Adrenal gland (tissue), 9 donors: ENCODE measurements at regions not wholly inside any gene's neighbourhood (a gene's known extent, or its start where the extent isn't known, plus 50 kb on each side); places are given as distances from the start of the nearest gene placed in this dataset.
"Not testable (repeated sequence)": the region's sequence is repeated elsewhere in the genome, so short reads cannot be mapped to it uniquely, and the experiment has no call there.

ENCODE experiments used
- DNase-seq, 7 donors: peaks; one replicate each; pipeline ENCODE4 v3.0.0-alpha.2; 2019 to 2020
- H3K27ac ChIP-seq, 5 donors: fragments of 200-600 bp; sonication (generic) in 4 of 5; 1 replicate in 3 of 5; 2 replicates in 2 of 5; pipeline versions ENCODE4 v1.5.1 to v1.8.0; 2016 to 2020; ENCODE audit warnings: mild to moderate bottlenecking in 1 of 5
- H3K27me3 ChIP-seq: fragments of 200-600 bp; 2 replicates; pipeline ENCODE4 v1.8.0; 2021
- H3K36me3 ChIP-seq, 2 donors: fragments of 200-600 bp; replicated peaks in 1 of 2; 1 replicate in 1 of 2; 2 replicates in 1 of 2; pipeline versions ENCODE4 v1.5.1 to v1.8.0; 2018 to 2022
- H3K4me1 ChIP-seq, 2 donors: fragments of 200-600 bp; replicated peaks in 1 of 2; 1 replicate in 1 of 2; 2 replicates in 1 of 2; pipeline versions ENCODE4 v1.5.1 to v1.8.0; 2018 to 2021
- H3K4me3 ChIP-seq, 4 donors: fragments of 200-600 bp; sonication (generic) in 3 of 4; one replicate each; pipeline ENCODE4 v1.5.1; 2016 to 2018
- H3K9me3 ChIP-seq, 3 donors: fragments of 200-600 bp; sonication (generic) in 1 of 3; replicated peaks in 1 of 3; 1 replicate in 2 of 3; 2 replicates in 1 of 3; pipeline versions ENCODE4 v1.5.1 to v1.8.0; 2016 to 2021
- POLR2A ChIP-seq, 2 donors: fragments of 450-650 bp; IDR thresholded peaks; one replicate each; pipeline ENCODE4 v1.6.1; 2017; ENCODE audit warnings: antibody characterized with exemption in 2 of 2, mild to moderate bottlenecking in 2 of 2, moderate library complexity in 1 of 2
- WGBS, 4 donors: extraction: QIAGEN DNeasy Blood & Tissue Kit in 2 of 4; methylation state at CpG; one replicate each; pipeline versions ENCODE4 v1.1.5 to v1.1.7; 2013 to 2017; 5-methylcytosine and 5-hydroxymethylcytosine counted together
- intact Hi-C, 2 donors: fragments of 100-400 bp; cut with DNase I; formaldehyde crosslinking; loops; one replicate each; pipeline versions ENCODE4 v1.14.1 to v1.15.0; 2022 to 2023
- TF ChIP-seq, protein P1 (sequence below), 6 experiments: fragments of 450-650 bp in 4 of 6; fragments of 200-600 bp in 2 of 6; sonication (generic) in 1 of 6; IDR thresholded peaks; 1 replicate in 5 of 6; 2 replicates in 1 of 6; pipeline versions ENCODE4 v1.5.1 to v1.8.0; 2016 to 2021; ENCODE audit warnings: antibody characterized with exemption in 6 of 6, mild to moderate bottlenecking in 2 of 6, moderate library complexity in 1 of 6
- donor health status: healthy with polysubstance abuse.
- donor health status: Bipolar disorder and iron deficiency.
- donor health status: DM: yes; HTN: yes; CAD: no.
- donor health status: DM: no; HTN: no; CAD: no.
- donor health status: DM: no; HTN: no; CAD: no.

DNA sequence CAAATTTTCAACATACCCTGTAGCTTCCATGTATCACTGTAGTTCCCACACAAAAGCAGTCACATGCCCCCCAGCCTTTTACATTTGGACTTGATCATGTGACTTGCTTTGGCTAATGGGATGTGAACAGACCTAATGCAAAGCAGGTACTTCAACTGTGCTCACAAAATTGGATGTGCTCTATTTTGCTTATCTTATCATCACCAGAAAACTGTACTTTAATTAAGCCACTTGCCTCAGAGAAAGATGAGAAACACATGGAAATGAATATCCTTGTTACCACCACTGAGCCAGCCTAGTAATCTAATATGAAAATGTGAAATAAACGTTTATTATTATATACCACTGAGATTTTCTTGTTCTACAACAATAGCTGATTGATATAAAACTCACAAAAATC is 402.7 kb upstream of the HTR2C start:
- Histone ChIP-seq H3K36me3 (no peaks in the 10 kb centered on the region), H3K27me3 (peaks cover 6% of the 10 kb centered on the region), H3K4me1 (no peaks in the 10 kb centered on the region), H3K9me3 (no peaks in the 10 kb centered on the region), H3K4me3 (no peak overlapping the region), H3K27ac (no peak overlapping the region)
- intact Hi-C loops, result no loop called here
- DNase-seq, result no peak
- TF ChIP-seq, protein P1, sequence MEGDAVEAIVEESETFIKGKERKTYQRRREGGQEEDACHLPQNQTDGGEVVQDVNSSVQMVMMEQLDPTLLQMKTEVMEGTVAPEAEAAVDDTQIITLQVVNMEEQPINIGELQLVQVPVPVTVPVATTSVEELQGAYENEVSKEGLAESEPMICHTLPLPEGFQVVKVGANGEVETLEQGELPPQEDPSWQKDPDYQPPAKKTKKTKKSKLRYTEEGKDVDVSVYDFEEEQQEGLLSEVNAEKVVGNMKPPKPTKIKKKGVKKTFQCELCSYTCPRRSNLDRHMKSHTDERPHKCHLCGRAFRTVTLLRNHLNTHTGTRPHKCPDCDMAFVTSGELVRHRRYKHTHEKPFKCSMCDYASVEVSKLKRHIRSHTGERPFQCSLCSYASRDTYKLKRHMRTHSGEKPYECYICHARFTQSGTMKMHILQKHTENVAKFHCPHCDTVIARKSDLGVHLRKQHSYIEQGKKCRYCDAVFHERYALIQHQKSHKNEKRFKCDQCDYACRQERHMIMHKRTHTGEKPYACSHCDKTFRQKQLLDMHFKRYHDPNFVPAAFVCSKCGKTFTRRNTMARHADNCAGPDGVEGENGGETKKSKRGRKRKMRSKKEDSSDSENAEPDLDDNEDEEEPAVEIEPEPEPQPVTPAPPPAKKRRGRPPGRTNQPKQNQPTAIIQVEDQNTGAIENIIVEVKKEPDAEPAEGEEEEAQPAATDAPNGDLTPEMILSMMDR (IDR thresholded peaks at IDR 0.05), result no peak
- TF ChIP-seq POLR2A (IDR thresholded peaks at IDR 0.05), result no peak
- WGBS, 4 donors, result 36 to 70% (median 47%) methylated on average over 1 of the region's 1 CpG

DNA sequence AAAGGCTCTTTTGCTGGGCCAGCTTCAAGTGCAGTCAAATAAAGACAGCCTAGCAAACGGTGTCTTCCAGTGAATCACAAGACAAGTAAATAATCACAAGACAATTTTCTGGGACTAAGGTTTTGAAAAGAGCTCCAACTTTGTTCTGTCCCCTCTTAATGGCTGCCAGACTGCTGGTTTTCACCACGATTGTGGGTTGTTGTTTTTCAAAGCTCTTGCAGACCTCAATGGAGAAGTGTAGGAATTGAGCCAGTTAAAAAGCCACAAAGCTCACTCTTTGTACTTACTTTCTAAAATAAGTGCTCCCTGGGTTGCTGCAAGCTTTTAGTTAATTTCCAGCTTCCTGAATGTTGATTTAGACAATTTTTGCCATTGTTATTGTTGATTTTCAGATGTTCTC is 405.8 kb upstream of the HTR2C start:
- peaks cover 6% of the 10 kb centered on the region for H3K27me3 ChIP-seq
- no peaks in the 10 kb centered on the region for H3K36me3 ChIP-seq
- H3K4me1 ChIP-seq, result no peaks in the 10 kb centered on the region
- no peak for DNase-seq
- H3K27ac ChIP-seq, result no peak overlapping the region
- H3K4me3 ChIP-seq, result no peak overlapping the region
- no peak for TF ChIP-seq POLR2A (IDR thresholded peaks at IDR 0.05)
- TF ChIP-seq, protein P1 (IDR thresholded peaks at IDR 0.05), result no peak
- H3K9me3 ChIP-seq, result no peaks in the 10 kb centered on the region
- intact Hi-C loops, result no loop called here
- 25 to 59% (median 31%) methylated on average over 2 of the region's 2 CpGs for WGBS, 4 donors

DNA sequence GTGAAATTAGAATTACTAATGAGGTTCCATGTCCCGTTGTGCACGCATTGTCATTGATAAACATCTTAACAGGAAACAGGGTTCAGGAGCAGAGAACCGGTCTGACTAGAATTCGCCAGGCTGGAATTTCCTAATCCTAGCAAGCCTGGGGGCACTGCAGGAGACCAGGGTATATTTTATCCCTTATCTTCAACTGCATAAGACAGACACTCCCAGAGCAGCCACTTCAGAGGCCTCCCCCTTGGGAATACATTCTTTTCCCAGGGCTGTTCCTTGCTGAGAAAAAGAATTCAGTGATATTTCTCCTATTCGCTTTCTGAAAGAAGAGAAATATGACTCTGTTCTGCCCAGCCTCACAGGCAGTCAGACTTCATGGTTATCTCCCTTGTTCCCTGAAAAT is 416.6 kb upstream of the HTR2C start:
- DNase-seq, H3K9me3 ChIP-seq, intact Hi-C loops, H3K4me1 ChIP-seq, H3K27me3 ChIP-seq, H3K27ac ChIP-seq, H3K36me3 ChIP-seq, H3K4me3 ChIP-seq: not testable (repeated sequence)
- WGBS, 4 donors, result 45 to 66% (median 55%) methylated on average over 5 of the region's 5 CpGs

DNA sequence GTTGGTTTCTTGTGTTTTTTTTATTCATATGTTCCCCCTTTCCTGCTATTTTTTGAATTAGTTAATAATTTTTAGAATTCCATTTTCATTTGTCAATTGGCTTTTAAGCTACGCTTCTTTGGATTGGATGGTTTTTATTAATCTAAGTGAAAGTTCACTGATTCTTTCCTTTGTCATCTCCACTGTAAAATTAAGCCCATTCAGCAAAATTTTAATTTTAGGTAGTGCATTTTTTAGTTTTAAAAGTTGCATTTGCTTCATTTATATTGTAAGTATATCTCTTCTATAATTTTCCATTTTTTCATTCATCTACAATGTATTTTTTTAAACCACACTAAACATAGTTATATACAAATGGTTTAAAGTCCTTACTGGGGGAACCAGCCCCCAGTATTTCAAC is 417.3 kb upstream of the HTR2C start:
- TF ChIP-seq POLR2A (IDR thresholded peaks at IDR 0.05), result no peak
- TF ChIP-seq, protein P1 (IDR thresholded peaks at IDR 0.05), result no peak
- 87 to 97% (median 96%) methylated on average over 1 of the region's 1 CpG for WGBS, 4 donors
- no peak for DNase-seq
- Histone ChIP-seq H3K9me3 (peaks cover 0 to 4% (median 0%) of the 10 kb centered on the region in 3 donors), H3K27me3 (peaks cover 8% of the 10 kb centered on the region), H3K4me1 (no peaks in the 10 kb centered on the region), H3K4me3 (no peak overlapping the region), H3K27ac (no peak overlapping the region), H3K36me3 (no peaks in the 10 kb centered on the region)
- intact Hi-C loops, result no loop called here

GRCh38 chrX:114165537-114165936 is 418.3 kb upstream of the HTR2C start:
- no peaks in the 10 kb centered on the region for H3K4me1 ChIP-seq
- peaks cover 0 to 4% (median 0%) of the 10 kb centered on the region in 3 donors for H3K9me3 ChIP-seq
- no peak for DNase-seq
- TF ChIP-seq, protein P1 (IDR thresholded peaks at IDR 0.05), result no peak
- no peak for TF ChIP-seq POLR2A (IDR thresholded peaks at IDR 0.05)
- intact Hi-C loops, result no loop called here
- WGBS, 4 donors, result 76 to 84% (median 82%) methylated on average over 3 of the region's 3 CpGs
- H3K27ac ChIP-seq, result no peak overlapping the region
- peaks cover 8% of the 10 kb centered on the region for H3K27me3 ChIP-seq
- H3K36me3 ChIP-seq, result no peaks in the 10 kb centered on the region
- no peak overlapping the region for H3K4me3 ChIP-seq
